ENCODE measurements at regions not wholly inside any gene's neighbourhood (a gene's known extent, or its start where the extent isn't known, plus 50 kb on each side); places are given as distances from the start of the nearest gene placed in this dataset.

DNA sequence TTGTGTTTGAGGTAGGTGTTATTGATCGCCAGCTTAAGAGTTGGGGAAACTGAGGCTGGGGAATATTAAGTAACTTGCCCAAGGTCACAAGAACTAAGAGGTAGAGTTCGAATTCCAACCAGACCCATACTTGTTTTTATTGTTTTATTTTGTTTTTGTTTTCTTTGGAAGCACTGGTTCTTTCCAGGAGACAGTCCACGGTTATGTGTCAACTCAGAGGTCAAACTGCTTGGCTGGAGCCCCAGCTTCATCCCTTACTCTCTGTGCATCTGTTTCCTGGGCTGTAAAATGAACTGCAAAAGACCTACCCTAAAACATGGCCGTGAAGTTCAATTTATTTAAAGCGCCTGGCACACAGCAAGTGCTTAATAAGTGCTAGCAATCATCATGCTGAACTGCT is 74.4 kb upstream of the MAP1LC3B2 start:
- H3K27ac ChIP-seq (ENCODE audit: extremely low read depth, low read depth, low read length) = no peak overlapping the region
- POLR2A ChIA-PET = no interaction called here
- no peak overlapping the region for H3K4me3 ChIP-seq (ENCODE audit: low read depth, low read length)
- H3K9me3 ChIP-seq (ENCODE audit: control insufficient read depth, insufficient read depth, low read depth, low read length) = no peaks in the 10 kb centered on the region
- no peaks in the 10 kb centered on the region for H3K4me1 ChIP-seq (ENCODE audit: control insufficient read depth, insufficient read depth, low read length)
- TF ChIP-seq ZXDB (tag by site-specific recombination; IDR thresholded peaks at IDR 0.05) (no peak), ZNF394 (tag by site-specific recombination; IDR thresholded peaks at IDR 0.05; ENCODE audit: borderline replicate concordance) (no peak), HOXD13 (CRISPR knock-in tag; IDR thresholded peaks at IDR 0.05; ENCODE audit: borderline replicate concordance) (no peak), ZNF558 (tag by site-specific recombination; IDR thresholded peaks at IDR 0.05) (no peak), BCL11B (tag by site-specific recombination; IDR thresholded peaks at IDR 0.05; ENCODE audit: low read depth) (no peak), TSHZ1 (tag by site-specific recombination; IDR thresholded peaks at IDR 0.05; ENCODE audit: borderline replicate concordance) (no peak), ZNF560 (tag by site-specific recombination; IDR thresholded peaks at IDR 0.05; ENCODE audit: borderline replicate concordance) (no peak), ZBTB48 (tag by site-specific recombination; IDR thresholded peaks at IDR 0.05) (no peak), ZNF513 (tag by site-specific recombination; IDR thresholded peaks at IDR 0.05) (no peak), ZNF302 (tag by site-specific recombination; IDR thresholded peaks at IDR 0.05; ENCODE audit: low read depth) (no peak), YY1 (tag by site-specific recombination; IDR thresholded peaks at IDR 0.05) (no peak), ZEB2 (tag by site-specific recombination; IDR thresholded peaks at IDR 0.05) (no peak), ZNF785 (tag by site-specific recombination; IDR thresholded peaks at IDR 0.05) (no peak), ZNF792 (tag by site-specific recombination; IDR thresholded peaks at IDR 0.05) (no peak)
- TF ChIP-seq, protein P1, sequence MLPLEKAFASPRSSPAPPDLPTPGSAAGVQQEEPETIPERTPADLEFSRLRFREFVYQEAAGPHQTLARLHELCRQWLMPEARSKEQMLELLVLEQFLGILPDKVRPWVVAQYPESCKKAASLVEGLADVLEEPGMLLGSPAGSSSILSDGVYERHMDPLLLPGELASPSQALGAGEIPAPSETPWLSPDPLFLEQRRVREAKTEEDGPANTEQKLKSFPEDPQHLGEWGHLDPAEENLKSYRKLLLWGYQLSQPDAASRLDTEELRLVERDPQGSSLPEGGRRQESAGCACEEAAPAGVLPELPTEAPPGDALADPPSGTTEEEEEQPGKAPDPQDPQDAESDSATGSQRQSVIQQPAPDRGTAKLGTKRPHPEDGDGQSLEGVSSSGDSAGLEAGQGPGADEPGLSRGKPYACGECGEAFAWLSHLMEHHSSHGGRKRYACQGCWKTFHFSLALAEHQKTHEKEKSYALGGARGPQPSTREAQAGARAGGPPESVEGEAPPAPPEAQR (tag by site-specific recombination; IDR thresholded peaks at IDR 0.05) = no peak
- TF ChIP-seq, protein P2, sequence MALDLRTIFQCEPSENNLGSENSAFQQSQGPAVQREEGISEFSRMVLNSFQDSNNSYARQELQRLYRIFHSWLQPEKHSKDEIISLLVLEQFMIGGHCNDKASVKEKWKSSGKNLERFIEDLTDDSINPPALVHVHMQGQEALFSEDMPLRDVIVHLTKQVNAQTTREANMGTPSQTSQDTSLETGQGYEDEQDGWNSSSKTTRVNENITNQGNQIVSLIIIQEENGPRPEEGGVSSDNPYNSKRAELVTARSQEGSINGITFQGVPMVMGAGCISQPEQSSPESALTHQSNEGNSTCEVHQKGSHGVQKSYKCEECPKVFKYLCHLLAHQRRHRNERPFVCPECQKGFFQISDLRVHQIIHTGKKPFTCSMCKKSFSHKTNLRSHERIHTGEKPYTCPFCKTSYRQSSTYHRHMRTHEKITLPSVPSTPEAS (tag by site-specific recombination; IDR thresholded peaks at IDR 0.05) = no peak
- TF ChIP-seq, protein P3, sequence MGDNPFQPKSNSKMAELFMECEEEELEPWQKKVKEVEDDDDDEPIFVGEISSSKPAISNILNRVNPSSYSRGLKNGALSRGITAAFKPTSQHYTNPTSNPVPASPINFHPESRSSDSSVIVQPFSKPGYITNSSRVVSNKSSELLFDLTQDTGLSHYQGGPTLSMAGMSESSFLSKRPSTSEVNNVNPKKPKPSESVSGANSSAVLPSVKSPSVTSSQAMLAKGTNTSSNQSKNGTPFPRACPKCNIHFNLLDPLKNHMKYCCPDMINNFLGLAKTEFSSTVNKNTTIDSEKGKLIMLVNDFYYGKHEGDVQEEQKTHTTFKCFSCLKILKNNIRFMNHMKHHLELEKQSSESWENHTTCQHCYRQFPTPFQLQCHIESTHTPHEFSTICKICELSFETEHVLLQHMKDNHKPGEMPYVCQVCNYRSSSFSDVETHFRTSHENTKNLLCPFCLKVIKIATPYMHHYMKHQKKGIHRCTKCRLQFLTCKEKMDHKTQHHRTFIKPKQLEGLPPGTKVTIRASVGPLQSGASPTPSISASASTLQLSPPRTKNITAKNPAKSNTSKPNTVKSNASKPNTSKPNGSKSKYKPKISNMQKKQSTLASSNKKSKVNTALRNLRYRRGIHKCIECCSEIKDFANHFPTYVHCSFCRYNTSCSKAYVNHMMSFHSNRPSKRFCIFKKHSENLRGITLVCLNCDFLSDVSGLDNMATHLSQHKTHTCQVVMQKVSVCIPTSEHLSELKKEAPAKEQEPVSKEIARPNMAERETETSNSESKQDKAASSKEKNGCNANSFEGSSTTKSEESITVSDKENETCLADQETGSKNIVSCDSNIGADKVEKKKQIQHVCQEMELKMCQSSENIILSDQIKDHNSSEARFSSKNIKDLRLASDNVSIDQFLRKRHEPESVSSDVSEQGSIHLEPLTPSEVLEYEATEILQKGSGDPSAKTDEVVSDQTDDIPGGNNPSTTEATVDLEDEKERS (tag by site-specific recombination; IDR thresholded peaks at IDR 0.05) = no peak
- no peaks in the 10 kb centered on the region for H3K36me3 ChIP-seq (ENCODE audit: control insufficient read depth in 2 of 2, insufficient read depth in 1 of 2, low read length in 2 of 2)
- CTCF ChIA-PET = interaction anchor here (0.6 kb wide), 1 partner anchor 361 kb away, joined by 4 read pairs; no protein-coding TSS in a partner anchor
